OCI-LY3 (cell line): ENCODE measurements at regions not wholly inside any gene's neighbourhood (a gene's known extent, or its start where the extent isn't known, plus 50 kb on each side); places are given as distances from the start of the nearest gene placed in this dataset.

Experiments used
- EZH2phosphoT487 ChIP-seq: fragments of 200-600 bp; shearing (Covaris generic); IDR thresholded peaks from 2 replicates; pipeline ENCODE4 v1.6.1; 2018; ENCODE audit warnings: antibody characterized with exemption, mixed run types, low read depth
- TF ChIP-seq, protein P1 (sequence below): fragments of 200-600, 300-600 bp; sonication (generic); IDR thresholded peaks from 2 replicates; pipeline ENCODE4 v1.5.1; 2014; ENCODE audit warnings: antibody characterized with exemption, low read length, low read depth

DNA sequence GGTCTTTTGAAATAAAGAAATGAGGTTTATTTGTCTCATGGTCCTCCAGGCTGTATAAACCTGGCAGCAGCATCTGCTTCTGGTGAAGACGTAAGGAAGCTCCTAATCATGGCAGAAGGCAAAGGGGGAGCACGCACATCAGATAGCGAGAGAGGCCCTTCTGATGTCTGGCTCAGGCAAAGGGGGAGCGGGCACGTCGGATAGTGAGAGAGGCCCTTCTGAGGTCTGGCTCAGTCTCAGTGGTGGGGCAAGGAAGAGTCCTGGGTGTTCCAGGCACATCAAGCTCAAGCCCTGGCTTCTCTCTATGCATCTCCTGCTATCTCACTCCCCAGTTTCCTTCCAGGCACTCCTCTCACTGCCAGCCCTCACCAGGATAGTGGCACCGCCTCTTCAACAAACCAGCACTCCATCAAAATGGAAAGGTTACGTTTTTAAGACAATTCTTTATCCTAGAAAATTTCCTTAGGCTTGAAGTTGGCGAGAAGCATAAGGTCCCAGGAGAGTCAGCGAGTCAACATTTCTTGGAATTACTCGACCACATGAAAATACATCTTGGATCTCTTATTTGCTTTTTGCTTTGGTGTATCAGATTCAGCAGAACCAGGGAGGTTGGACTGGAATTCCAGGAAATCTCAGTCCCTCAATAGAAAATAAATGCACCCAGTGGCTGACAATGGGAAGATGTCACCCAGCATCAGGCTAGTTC is 189.6 kb upstream of the TMEM132C start:
- TF ChIP-seq, protein P1, sequence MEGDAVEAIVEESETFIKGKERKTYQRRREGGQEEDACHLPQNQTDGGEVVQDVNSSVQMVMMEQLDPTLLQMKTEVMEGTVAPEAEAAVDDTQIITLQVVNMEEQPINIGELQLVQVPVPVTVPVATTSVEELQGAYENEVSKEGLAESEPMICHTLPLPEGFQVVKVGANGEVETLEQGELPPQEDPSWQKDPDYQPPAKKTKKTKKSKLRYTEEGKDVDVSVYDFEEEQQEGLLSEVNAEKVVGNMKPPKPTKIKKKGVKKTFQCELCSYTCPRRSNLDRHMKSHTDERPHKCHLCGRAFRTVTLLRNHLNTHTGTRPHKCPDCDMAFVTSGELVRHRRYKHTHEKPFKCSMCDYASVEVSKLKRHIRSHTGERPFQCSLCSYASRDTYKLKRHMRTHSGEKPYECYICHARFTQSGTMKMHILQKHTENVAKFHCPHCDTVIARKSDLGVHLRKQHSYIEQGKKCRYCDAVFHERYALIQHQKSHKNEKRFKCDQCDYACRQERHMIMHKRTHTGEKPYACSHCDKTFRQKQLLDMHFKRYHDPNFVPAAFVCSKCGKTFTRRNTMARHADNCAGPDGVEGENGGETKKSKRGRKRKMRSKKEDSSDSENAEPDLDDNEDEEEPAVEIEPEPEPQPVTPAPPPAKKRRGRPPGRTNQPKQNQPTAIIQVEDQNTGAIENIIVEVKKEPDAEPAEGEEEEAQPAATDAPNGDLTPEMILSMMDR, result no peak
- TF ChIP-seq EZH2phosphoT487, result no peak
